GM18907 (cell line): ENCODE measurements at regions not wholly inside any gene's neighbourhood (a gene's known extent, or its start where the extent isn't known, plus 50 kb on each side); places are given as distances from the start of the nearest gene placed in this dataset.
"Not testable (repeated sequence)": the region's sequence is repeated elsewhere in the genome, so short reads cannot be mapped to it uniquely, and the experiment has no call there.

ENCODE experiments used
- ATAC-seq: cut with Tn5 transposase; IDR thresholded peaks from one replicate; pipeline ENCODE4 v1.9.1; 2021; ENCODE audit warnings: mild to moderate bottlenecking, moderate library complexity; ENCODE audit not compliant: unreplicated experiment

DNA sequence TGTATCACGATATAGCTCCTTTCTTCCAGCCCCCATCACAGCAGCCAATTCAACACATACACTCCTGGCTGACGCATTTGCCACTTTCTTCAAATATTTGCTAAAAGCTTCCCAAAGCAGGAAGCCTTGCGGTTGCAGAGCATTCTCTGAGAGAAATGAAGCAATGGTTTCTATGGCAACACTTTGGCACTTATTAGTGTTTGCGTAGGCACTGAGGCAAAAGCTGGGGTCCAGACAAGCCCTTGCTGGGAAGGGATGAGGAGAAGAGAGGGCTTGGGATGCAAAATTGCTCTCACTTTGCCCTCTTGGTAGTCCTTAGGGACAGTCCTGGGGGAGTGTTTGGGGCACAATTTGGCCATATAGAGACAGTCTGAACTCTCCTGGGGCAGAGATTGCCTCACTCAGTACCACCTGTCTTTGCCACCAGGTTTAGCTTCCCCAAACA lies 55.0 kb upstream of the PAK3 start:
- ATAC-seq: peak; percentile 82

DNA sequence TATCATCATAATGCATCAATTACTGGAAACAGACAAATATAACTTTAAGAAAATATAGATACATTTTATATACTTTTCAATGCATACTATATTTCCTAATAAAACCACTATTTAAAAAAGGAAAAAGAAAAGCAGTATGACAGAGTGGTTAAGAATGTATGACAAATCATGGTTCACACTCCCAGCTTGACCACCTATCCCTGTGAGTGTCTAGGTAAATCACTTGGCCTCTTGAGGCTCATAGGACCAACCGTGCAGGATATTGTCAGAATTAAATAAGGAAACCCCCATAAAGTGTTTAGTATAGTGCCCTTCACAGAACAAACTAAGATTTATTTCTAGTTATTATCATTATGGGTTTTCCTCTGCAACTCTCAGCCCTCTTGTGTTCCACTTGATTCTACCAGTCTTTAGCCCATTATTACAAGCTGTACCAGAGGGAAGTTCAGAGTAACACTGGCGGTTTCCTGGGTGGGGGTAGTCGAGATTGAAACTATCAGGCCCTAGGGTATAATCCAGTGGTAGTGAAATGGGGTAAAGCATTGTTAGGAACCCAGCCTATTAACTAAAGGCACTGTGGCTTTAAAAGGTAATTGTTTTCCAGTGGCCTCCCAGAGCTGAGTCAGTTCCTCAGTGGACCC lies 55.5 kb upstream of the PAK3 start:
- ATAC-seq: peak; percentile 70

DNA sequence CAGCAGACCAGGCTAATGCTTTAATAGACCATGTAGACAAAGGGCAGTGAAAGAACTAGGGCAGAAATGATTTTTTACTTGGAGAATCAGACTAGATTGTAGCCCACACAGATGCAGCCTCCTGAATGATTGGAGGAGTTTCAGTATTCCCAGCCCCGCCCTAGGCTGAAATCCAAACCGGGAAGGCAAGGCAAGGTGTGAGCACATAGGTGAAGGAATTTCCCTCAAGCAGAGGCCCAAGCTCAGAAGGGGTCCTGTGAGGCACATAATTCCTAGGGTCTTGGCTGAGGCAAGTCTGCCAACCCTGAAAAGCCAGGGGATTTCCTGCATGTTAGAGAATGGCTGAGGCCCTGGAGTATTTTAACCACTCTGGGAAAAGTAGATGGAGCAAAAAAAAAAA lies 56.4 kb upstream of the PAK3 start:
- ATAC-seq: no peak

DNA sequence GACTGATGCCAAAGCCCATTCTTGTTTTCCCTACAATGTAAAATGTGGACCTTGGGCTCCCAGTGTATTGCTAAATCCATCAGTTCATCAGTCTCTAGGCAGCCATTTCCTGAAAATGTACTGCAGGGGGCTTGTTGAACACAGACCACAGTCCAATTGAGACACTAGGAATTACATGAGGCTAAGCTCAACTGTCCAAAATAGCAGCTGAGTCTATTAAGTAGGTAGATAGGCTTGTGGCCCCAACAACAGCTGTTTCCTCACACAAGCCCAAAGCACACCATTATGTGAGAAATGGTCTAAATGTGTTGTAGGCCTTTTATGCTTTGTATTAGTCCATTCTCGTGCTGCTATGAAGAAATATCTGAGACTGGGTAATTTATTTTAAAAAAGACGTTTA lies 60.0 kb upstream of the PAK3 start:
- no peak for ATAC-seq

DNA sequence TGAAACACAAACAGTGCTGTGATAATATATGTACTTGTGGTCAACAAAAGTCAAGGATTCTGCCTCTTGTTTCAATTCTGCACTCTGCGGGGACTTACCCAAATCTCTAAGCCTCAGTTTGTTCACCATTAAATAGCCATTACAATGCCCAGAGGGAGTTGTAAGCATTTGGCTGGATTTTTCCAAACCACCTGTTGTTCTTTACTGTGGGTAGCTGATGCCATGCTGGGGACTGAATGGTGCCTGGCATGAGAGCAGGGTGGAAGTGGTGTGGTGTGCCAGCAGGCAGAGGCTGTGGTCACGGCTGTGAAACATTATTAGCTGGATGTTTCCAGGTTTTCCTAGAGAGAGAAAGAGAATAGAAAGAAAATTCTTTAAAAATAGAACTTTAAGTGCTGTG lies 60.7 kb upstream of the PAK3 start:
- no peak for ATAC-seq

DNA sequence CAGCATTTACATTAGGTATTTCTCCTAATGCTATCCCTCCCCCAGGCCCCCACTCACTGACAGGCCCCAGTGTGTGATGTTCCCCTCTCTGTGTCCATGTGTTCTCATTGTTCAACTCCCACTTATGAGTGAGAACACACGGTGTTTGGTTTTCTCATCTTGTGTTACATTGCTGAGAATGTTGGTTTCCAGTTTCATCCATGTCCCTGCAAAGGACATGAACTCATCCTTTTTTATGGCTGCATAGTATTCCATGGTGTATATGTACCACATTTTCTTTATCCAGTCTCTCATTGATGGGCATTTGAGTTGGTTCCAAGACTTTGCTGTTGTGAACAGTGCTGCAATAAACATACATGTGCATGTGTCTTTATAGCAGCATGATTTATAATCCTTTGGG lies 73.0 kb upstream of the PAK3 start:
- not testable (repeated sequence) for ATAC-seq

DNA sequence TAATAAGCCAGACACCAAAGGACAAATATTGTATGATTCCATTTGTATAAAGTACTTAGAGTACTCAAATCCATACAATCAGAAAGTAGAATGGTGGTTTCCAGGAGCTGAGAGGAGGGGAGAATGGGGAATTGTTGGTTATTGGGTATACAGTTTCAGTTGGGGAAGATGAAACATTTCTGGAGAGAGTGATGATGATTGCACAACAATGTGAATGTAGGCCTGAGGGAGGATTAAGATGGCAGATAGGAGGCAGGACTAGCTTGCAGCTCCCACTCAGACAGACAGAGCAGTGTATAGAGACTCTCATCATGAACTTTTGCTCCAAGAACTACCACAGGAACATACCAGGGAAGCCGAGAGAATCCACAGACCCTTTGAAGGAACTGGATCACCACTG lies 75.7 kb upstream of the PAK3 start:
- no peak for ATAC-seq

DNA sequence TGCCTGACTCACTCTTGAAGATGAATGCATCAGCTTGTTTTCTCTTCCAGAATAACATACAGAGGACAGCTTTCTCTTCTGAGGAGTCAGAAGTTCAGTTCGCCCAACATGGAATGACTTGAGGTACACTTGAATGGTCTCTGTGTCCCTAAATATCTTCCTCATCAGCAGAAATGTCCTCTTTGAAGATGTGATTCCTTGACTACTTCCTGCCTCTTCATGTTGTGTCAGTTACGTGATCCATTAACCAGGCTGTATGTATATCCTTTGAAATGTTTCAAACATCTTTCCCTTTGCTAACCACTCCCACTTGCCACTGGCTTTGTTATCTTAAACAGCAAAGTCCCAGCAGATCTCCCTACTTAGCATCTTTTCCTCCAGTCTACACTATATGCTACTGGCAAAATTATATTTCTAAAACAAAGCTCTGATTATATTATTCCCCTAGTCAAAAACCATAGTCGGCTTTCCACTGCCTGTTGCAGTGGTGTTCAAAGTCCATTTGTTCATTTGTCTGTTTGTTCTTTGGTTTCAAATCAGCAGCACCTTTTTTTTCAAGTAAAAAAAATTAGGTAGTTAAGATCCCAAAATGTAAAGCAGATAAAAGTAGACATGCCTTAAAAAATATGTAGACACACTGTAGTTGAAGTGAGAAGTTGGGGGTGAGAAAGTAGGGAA lies 82.1 kb upstream of the PAK3 start:
- ATAC-seq: no peak

DNA sequence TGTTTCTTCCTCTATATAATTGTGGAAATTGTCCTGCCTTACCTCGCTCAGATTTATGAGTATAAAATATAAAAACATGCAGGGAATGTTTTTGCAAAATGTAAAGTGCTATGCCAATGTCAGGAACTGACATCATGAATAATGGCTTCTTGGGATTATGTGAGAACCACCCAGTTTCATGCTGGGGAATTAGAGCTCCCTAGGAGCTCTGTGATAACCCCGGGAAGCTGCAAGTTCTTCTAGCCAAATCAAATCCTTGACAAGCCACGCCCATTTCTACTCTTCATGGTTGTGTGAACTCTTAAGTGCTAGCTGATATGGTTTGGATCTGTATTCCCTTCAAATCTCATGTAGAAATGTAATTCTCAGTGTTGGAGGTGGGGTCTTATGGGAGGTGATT lies 85.9 kb upstream of the PAK3 start:
- no peak for ATAC-seq

DNA sequence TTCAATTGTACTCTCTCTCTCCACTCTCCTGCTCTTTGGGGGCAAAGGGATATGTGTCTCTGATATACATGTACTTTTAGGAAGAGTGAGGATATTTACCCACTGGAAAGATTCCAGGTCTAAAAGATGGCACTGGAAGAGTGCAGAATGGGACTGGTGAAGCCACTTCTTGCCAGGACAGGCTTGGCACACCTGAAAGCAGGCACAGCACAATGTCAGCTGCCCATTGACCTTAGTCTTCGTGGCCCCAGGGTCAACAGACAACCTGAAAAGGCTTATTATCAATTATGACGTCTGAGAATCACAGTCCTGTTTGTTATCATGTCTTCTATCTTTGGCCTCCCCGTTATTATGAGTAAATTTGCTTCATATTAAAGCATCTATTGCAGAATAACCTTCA lies 86.7 kb upstream of the PAK3 start:
- ATAC-seq: no peak

DNA sequence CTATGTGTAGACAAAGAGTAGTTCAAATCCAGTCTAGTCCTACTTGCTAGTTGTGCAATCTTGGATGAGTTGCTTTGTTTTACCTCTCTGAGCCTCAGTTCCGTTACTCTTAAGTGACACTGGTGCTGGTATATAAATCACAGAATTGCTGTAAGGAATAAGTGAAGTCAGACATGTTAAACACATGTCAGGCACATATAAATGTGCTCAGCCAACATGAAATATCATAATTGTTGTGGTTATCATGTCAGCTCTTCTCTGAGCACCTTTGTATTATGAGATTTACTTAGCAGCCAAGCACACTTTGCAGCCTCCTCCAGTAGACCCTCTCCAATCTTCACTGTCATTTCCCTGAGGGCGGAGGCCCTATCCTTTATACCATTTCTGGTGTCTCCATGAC lies 87.9 kb upstream of the PAK3 start:
- ATAC-seq: no peak

DNA sequence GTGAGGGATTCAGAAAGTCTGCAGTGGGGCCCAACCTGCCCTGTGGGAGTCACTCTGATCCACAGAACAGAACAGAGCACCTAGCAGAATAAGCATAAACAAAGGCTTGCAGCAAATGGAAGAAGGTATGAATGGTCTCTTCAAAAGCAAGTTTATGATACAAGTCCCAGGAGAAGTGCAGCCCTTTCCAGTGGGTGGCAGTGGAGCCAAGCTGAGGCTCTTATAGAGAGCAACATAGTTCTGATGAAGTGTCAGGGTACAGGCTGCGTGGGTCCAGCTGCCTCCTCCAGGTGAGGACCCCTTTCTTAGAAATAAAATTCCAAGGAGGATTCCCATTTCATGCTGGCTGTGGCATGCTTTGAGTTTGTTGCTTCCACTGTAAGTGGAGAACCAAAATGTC lies 88.8 kb upstream of the PAK3 start:
- no peak for ATAC-seq

DNA sequence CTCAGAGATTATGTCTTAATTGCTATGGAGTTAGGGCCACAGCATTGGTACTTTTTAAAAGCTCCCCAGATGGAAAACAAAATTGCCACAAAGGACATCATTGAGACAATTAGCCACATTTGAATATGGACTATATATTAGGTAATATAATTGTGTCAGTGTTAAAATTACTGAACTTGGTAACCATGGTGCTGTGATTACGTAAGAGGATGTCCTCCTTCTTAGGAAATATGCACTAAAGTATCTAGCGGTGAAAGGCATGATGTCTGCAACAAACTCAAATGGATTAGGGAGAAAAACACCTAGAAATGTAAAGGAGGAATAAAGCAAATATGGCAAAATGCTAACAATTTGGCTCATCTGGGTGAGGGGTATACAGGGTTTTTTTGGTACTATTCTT lies 89.9 kb upstream of the PAK3 start:
- ATAC-seq: no peak

DNA sequence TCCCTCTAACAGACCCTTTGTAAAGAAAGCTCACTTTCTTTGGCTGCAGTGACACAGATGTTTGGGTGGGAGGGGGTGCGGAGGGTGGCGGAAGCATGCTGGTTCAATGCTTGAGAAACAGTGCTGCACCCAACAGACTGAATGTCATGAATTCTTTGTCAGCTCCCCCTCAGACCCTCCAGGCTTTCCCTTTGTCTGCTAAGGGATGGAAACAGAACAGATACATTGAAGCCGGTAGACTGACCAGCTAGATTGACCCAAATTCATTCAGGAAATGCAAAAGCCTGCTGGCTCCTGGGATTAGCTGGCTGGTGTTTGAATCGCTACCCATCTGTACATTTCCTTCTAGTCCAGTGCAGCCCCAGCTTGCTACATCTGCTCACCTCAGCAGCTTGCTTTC lies 90.8 kb upstream of the PAK3 start:
- ATAC-seq: no peak

DNA sequence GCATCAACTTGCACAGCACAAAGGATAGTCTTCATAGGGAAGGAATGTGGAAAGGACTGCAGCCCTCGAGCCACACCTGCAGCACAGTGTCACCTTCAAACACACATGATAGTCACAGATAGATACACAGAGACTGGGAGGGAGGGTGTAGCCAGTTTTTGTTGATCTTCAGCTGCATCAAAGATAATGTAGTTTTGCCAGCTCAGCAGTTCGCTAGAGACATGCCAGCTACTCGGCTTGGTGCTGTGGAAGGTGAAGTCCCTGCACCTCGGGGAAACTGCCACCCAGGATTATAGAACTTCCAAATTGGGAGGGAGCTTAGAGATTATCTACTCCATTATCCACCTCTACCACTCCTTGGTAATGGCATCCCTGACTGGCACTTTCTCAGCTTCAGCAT lies 92.9 kb upstream of the PAK3 start:
- no peak for ATAC-seq

DNA sequence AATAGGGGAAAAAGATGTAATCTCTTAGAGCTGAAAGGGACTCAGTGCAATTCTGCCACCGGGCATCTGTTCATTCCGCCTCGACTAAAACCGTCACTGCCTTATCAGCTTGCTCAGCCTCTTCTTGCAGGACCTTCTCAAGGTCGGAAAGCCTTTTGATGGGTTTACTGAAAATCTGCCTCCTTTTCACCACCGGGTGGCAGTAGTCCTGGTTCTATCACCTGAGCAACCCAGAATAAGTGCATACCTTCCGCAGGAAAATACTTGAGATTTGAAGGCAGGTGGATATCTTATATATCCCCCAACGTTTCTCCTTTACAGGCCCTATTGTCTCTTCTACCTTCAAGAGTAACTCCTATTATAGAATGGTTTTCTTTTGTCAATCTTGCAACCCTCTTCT lies 103.4 kb upstream of the PAK3 start:
- ATAC-seq: peak; percentile 61

DNA sequence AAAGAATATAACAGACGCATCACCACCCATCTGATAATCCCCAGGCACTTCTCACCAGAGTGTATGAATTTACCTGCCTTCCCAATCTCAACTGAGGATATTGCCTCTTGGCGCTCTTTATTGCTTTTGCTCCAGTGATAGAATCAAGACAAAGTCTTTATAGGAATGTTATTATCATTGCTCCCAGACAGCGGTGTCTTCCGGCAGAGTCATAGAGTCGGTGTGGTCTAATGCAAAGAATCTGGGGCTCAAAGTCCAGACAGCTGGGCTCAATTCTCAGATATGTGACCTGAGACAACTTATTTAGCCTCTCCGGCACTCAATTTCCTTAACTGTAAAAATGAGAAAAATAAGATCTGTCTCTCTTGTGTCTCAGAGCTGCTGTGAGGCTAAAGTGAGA lies 106.1 kb upstream of the PAK3 start:
- no peak for ATAC-seq

DNA sequence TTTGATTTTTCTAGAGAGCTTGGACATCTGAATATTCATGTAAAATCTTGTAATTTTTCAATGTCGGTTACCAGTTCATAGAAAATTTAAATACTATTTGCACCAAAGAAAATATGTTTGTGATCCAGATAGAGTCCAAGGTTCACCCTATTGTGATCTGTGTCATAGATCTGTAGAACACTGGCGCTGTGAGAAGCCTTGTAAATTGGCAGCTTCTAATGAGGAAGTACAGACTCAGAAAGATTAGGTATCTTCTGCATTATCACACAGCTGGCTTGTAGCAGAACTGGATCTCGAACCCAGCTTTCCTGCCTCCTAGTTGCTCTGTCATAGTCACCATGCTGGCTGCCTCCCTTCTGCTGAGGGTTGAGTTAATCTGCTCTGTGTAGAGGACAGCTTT lies 106.5 kb upstream of the PAK3 start:
- ATAC-seq: no peak

DNA sequence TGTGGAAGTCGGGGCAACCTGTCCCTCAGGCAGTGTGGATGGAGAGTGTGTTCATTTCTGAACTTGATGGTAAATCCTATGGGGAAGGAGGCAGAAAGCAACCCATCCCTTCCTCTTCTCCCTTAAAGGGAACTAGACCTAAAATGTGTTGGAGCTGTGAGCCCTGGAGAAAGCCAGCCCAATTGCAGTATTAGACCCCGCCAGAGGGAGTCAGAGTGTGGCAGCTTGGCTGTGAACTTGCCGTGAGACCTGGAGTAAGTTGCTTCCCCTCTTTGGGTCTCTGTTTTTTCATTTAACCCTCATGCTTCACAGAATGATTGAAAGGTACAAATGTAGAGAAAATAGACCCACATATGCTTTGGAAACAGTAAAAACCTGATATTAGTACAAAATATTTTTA lies 108.7 kb upstream of the PAK3 start:
- ATAC-seq: no peak

DNA sequence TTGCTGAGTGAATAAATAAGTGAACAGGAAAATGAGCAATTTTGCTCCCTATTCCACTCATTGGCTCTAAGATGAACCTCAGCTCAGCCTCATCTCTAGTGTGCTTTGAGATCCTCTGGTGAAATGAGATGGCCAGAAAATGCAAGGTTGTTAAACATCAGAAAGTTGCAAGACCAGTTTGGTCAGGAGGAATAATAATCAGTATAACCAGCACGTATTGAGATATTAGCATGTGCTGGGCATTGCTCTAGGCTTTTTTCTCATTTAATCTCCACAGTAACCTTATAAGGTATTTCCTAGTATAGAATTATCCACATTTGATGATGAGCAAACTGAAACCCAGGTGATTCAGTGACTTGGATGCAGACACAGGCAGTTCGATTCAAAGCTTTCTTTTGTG lies 110.5 kb upstream of the PAK3 start:
- no peak for ATAC-seq

DNA sequence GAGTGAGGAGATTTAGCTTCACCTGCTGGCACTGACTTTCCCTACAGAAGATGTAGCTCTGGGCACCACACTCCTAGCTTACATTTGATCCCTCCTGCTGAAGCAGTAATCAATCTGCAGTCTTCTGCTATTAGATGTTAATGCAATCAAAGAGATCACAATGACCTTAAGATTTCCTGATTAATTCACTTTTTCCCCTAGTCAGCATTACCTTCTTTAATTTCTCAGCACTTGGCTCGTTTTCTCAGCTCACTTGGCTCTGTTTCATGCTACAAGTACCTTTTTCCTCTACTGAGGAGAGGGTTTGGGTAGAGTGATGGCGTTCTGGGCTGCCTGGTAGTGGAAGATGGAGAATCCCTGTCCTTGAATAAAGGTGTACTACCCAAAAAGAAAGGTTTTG lies 113.0 kb upstream of the PAK3 start:
- ATAC-seq: no peak

DNA sequence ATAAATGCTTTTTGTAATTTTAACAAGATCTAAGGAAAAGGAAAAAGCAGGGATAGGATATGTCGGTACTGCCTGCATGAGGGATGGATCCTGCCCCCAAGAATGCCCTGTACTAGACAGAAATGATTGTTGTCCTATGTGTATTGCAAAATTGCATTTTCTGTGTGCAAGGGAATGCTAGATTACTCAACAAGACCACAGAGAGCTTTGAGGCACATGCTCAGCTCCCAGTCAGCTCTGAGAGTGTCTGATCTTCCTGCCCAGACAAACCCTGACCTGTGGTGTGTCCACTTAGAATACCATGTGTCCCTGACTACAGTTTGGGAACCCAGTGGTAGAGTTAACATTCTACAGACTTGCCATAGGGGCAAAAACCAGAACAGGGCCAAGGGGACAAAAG lies 129.2 kb upstream of the PAK3 start:
- ATAC-seq: no peak

DNA sequence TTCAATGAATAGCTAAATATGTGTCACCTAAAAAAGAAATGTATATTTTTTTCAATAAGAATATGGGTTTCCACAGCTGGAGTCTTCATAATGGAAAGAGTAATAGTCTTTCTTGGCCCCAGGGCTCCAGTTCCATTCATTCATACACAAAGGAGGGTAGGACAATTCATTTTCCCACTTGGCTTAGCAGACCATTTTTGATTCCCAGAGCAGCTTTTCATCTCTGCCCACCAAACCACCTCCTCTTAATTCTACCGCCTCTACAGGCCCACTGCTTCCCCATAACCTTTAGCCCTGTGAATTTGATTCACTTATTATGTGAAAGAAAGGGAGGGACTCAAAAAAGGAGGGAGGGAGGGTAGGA lies 129.9 kb upstream of the PAK3 start:
- no peak for ATAC-seq
